ENCODE measurements at regions not wholly inside any gene's neighbourhood (a gene's known extent, or its start where the extent isn't known, plus 50 kb on each side); places are given as distances from the start of the nearest gene placed in this dataset.
A peak's percentile ranks its signal among the peaks of the same experiment; 100 is the strongest.
"Not testable (repeated sequence)": the region's sequence is repeated elsewhere in the genome, so short reads cannot be mapped to it uniquely, and the experiment has no call there.

- DNase-seq (ENCODE audit: low read depth): no peak
- H3K4me3 ChIP-seq (ENCODE audit: low read depth, low read length): no peak overlapping the region
- in situ Hi-C loops (cut with HindIII; ENCODE audit: low sequenced_read_pairs): no loop called here
- TF ChIP-seq CTCF (IDR thresholded peaks at IDR 0.05; ENCODE audit: low read depth, low read length, missing control alignments): no peak
These were observed 125.2 kb upstream of the SYT13 start for GRCh38 chr11:45411228-45411946.

- no peak overlapping the region for H3K4me3 ChIP-seq (ENCODE audit: low read depth, low read length)
- no peak for DNase-seq (ENCODE audit: low read depth)
- in situ Hi-C loops (cut with HindIII; ENCODE audit: low sequenced_read_pairs): no loop called here
- no peak for TF ChIP-seq CTCF (IDR thresholded peaks at IDR 0.05; ENCODE audit: low read depth, low read length, missing control alignments)
These were observed 124.5 kb upstream of the SYT13 start for GRCh38 chr11:45410391-45411227.

- no peak overlapping the region for H3K4me3 ChIP-seq (ENCODE audit: low read depth, low read length)
- DNase-seq (ENCODE audit: low read depth): no peak
- in situ Hi-C loops (cut with HindIII; ENCODE audit: low sequenced_read_pairs): no loop called here
- no peak for TF ChIP-seq CTCF (IDR thresholded peaks at IDR 0.05; ENCODE audit: low read depth, low read length, missing control alignments)
These were observed 123.4 kb upstream of the SYT13 start for GRCh38 chr11:45409587-45409986.

- in situ Hi-C loops (cut with HindIII; ENCODE audit: low sequenced_read_pairs): no loop called here
- no peak for DNase-seq (ENCODE audit: low read depth)
- no peak overlapping the region for H3K4me3 ChIP-seq (ENCODE audit: low read depth, low read length)
- no peak for TF ChIP-seq CTCF (IDR thresholded peaks at IDR 0.05; ENCODE audit: low read depth, low read length, missing control alignments)
These were observed 121.1 kb upstream of the SYT13 start for GRCh38 chr11:45407226-45407625.

GRCh38 chr11:45405916-45406670 lies 120.0 kb upstream of the SYT13 start:
- H3K4me3 ChIP-seq (ENCODE audit: low read depth, low read length): no peak overlapping the region
- no peak for DNase-seq (ENCODE audit: low read depth)
- peak; percentile 40 for TF ChIP-seq CTCF (IDR thresholded peaks at IDR 0.05; ENCODE audit: low read depth, low read length, missing control alignments)
- in situ Hi-C loops (cut with HindIII; ENCODE audit: low sequenced_read_pairs): no loop called here

GRCh38 chr11:45403521-45403920 lies 117.4 kb upstream of the SYT13 start:
- DNase-seq (ENCODE audit: low read depth); in situ Hi-C loops (cut with HindIII; ENCODE audit: low sequenced_read_pairs); H3K4me3 ChIP-seq (ENCODE audit: low read depth, low read length): not testable (repeated sequence)
